PFSK-1 (cell line): ENCODE measurements at regions not wholly inside any gene's neighbourhood (a gene's known extent, or its start where the extent isn't known, plus 50 kb on each side); places are given as distances from the start of the nearest gene placed in this dataset.

Experiments used
- FOXP2 ChIP-seq: optimal IDR thresholded peaks from 2 replicates; pipeline ENCODE3; 2011; ENCODE audit warnings: borderline replicate concordance, control low read depth, inconsistent platforms; ENCODE audit not compliant: insufficient read depth; ENCODE audit errors: extremely low read length, extremely low read depth
- POLR2AphosphoS5 ChIP-seq: IDR thresholded peaks from 2 replicates; pipeline ENCODE4 v1.6.1; 2012; ENCODE audit warnings: low read depth, mild to moderate bottlenecking, control low read depth, low read length, moderate library complexity
- SIN3A ChIP-seq: IDR thresholded peaks from 2 replicates; pipeline ENCODE4 v1.6.1; 2012; ENCODE audit warnings: mild to moderate bottlenecking, low read length, moderate library complexity, borderline replicate concordance; ENCODE audit not compliant: insufficient read depth
- TAF1 ChIP-seq: IDR thresholded peaks from 2 replicates; pipeline ENCODE4 v1.6.1; 2012; ENCODE audit warnings: low read length, control low read depth, borderline replicate concordance; ENCODE audit not compliant: insufficient read depth
- TF ChIP-seq, protein P1 (sequence below), 2 experiments: IDR thresholded peaks; 2 replicates each; pipeline versions ENCODE4 v1.6.1 to v1.8.0; 2011 to 2012; ENCODE audit warnings: low read depth in 2 of 2, low read length in 2 of 2, control low read depth in 1 of 2, inconsistent platforms in 1 of 2, mild to moderate bottlenecking in 1 of 2, moderate library complexity in 1 of 2; ENCODE audit not compliant: insufficient read depth in 1 of 2

DNA sequence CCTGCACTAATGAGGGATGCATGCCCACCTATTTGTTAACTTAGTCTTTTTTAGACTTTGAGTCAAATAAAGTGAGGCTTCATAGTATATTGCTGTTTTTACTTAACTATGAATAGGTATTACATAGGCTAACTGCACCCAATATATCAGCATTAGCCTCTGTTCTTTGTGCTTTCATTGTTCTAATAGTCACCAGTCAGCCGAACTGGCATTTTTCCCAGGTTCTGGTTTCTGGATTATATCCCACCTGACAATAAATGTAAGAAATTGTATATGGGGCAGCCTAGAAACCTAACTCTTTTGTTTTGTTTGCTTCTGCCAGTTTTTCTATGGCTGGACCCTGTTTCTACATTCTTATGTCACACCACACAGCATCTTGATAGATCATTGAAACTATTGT lies 1672.4 kb upstream of the LRRTM1 start:
- TF ChIP-seq SIN3A (no peak), POLR2AphosphoS5 (no peak), FOXP2 (no peak), TAF1 (no peak)
- TF ChIP-seq, protein P1, sequence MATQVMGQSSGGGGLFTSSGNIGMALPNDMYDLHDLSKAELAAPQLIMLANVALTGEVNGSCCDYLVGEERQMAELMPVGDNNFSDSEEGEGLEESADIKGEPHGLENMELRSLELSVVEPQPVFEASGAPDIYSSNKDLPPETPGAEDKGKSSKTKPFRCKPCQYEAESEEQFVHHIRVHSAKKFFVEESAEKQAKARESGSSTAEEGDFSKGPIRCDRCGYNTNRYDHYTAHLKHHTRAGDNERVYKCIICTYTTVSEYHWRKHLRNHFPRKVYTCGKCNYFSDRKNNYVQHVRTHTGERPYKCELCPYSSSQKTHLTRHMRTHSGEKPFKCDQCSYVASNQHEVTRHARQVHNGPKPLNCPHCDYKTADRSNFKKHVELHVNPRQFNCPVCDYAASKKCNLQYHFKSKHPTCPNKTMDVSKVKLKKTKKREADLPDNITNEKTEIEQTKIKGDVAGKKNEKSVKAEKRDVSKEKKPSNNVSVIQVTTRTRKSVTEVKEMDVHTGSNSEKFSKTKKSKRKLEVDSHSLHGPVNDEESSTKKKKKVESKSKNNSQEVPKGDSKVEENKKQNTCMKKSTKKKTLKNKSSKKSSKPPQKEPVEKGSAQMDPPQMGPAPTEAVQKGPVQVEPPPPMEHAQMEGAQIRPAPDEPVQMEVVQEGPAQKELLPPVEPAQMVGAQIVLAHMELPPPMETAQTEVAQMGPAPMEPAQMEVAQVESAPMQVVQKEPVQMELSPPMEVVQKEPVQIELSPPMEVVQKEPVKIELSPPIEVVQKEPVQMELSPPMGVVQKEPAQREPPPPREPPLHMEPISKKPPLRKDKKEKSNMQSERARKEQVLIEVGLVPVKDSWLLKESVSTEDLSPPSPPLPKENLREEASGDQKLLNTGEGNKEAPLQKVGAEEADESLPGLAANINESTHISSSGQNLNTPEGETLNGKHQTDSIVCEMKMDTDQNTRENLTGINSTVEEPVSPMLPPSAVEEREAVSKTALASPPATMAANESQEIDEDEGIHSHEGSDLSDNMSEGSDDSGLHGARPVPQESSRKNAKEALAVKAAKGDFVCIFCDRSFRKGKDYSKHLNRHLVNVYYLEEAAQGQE (IDR thresholded peaks at IDR 0.05; ENCODE audit: insufficient read depth in 1 of 2, low read depth in 2 of 2, low read length in 2 of 2): no peak

DNA sequence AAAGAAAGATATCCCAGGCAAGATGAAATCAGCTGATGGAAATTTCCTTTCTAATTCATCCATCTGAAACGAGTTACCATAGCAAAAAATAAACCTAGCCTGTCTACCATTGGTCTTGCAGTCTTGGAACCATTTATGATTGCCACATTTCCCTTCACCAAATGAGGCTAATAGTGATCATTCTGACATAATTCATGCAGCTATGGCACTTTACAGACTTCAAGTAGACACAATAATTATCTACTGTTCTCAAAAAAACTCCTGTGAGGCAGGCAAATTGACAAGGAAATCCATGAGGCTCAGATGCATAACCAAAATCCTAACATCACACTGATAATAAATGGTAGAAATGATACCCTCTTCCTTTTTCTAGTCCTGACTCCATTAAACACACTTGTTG lies 1669.7 kb upstream of the LRRTM1 start:
- TF ChIP-seq FOXP2: no peak
- TF ChIP-seq POLR2AphosphoS5: no peak
- TF ChIP-seq SIN3A: no peak
- no peak for TF ChIP-seq TAF1
- TF ChIP-seq, protein P1 (IDR thresholded peaks at IDR 0.05; ENCODE audit: insufficient read depth in 1 of 2, low read depth in 2 of 2, low read length in 2 of 2): no peak

DNA sequence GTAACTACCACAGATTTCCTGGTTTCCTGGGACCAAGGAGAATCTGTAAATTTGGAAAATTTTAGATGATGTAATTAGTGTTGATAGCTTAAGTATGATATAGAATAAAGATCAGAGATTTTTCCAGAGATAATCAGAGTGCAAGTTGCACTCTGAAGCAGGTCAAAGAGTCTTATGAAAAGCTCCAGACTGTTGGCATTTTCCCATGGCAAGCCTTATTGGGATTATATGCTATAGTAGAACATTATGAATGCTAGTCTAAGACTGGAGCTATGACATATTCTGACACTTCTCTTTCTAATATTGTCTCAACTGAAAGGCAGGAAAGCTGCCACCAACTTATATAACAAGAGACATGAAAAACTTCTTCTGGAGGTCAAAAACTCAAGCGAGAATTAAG lies 1638.3 kb upstream of the LRRTM1 start:
- no peak for TF ChIP-seq SIN3A
- TF ChIP-seq TAF1: no peak
- TF ChIP-seq, protein P1 (IDR thresholded peaks at IDR 0.05; ENCODE audit: insufficient read depth in 1 of 2, low read depth in 2 of 2, low read length in 2 of 2): no peak
- no peak for TF ChIP-seq POLR2AphosphoS5
- no peak for TF ChIP-seq FOXP2

DNA sequence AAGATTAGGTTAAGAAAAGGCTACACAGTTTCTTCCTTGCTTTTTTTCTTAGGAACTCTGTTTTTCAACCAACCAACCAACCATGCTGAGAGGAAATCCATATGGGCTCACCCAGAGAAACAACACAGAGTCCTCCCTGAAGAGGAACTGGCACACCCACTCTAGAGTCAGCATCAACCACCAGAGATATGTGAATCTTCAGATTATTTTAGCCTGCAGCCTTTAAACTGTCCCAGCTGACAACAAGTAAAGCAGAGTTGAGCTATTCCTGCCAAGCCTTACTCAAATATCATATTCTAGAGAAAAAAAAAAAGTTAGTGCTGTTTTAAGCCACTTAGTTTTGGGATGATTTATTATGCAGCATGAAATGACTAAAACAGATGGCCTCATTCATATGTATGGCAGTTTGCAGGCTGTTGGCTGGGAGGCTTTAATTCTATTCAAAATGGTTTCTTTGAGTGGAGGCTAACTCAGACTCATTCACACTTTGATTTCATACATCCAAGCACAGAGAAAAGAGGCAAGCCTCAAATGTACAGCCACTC lies 1637.7 kb upstream of the LRRTM1 start:
- TF ChIP-seq, protein P1 (IDR thresholded peaks at IDR 0.05; ENCODE audit: insufficient read depth in 1 of 2, low read depth in 2 of 2, low read length in 2 of 2): no peak
- TF ChIP-seq FOXP2 (no peak), SIN3A (no peak), POLR2AphosphoS5 (no peak), TAF1 (no peak)
